Activated T-cell treated with anti-CD3 and anti-CD28 coated beads for 1 hour (primary cell): ENCODE measurements at regions not wholly inside any gene's neighbourhood (a gene's known extent, or its start where the extent isn't known, plus 50 kb on each side); places are given as distances from the start of the nearest gene placed in this dataset.
"Not testable (repeated sequence)": the region's sequence is repeated elsewhere in the genome, so short reads cannot be mapped to it uniquely, and the experiment has no call there.

ENCODE experiments used
- DNase-seq: peaks from one replicate; pipeline ENCODE4 v3.0.0-alpha.2; 2020; ENCODE audit warnings: low read depth

DNA sequence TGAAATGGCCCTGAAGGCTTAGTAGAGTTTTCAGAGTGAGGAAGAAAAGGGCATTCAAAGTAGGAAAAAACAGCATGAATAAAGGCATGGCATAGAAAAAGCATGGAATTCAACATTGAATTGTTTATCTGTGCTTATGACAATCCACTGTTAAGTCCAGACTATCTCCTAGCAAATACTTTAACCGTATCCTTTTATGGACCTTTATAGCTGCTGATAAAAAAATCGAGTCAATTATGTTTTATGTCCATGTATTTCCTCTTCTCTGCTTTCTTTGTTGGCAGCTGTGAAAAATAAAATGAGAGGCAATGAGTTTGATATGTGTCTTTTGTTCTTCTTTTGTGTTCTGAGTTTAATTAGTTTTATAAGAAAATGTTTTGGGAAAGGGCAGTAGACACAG, 70.4 kb downstream of the TDRD15 start:
- DNase-seq, result no peak

DNA sequence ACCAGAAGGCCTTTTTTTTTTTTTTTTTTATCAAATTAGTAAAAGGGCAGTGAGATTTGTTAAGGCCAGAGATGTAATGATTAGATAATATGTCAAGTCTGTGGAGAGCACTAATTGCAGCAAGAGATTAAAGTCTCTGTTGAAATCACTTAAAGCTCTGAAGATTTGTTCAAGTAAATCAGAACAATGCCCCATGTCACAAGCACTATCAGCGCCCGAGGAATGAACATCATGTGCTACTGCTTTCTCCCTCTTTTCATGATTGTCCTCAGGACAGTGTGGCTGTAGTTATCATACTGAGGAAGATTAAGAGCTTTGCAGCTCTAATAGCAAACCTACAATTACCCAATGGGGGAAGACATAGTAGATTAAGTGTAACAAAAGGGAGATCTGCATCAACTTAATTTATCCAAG, 71.1 kb downstream of the TDRD15 start:
- no peak for DNase-seq

DNA sequence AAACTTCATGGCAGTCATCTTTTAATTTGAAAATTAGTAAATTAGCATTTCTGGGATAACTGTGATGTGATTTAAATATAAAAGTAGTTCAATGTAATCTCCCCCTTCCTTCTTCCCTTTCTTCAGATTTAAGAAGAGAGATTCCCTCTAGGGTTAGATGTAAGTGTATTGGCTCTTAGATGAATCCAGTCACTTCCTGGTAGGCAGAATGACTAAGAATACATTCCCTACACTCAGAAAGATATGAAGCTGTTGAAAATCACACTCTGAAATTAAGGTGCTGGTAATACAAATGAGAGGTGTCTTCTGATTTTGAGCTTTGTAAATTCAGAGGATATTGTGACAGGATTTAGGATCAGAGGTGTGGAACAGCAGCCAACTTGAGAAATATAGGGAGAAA, 71.6 kb downstream of the TDRD15 start:
- no peak for DNase-seq

GRCh38 chr2:21198637-21199036, 74.9 kb downstream of the TDRD15 start:
- no peak for DNase-seq

- no peak for DNase-seq
These were observed 80.2 kb downstream of the TDRD15 start for GRCh38 chr2:21203976-21204375.

GRCh38 chr2:21214085-21214484, 90.3 kb downstream of the TDRD15 start:
- not testable (repeated sequence) for DNase-seq

DNA sequence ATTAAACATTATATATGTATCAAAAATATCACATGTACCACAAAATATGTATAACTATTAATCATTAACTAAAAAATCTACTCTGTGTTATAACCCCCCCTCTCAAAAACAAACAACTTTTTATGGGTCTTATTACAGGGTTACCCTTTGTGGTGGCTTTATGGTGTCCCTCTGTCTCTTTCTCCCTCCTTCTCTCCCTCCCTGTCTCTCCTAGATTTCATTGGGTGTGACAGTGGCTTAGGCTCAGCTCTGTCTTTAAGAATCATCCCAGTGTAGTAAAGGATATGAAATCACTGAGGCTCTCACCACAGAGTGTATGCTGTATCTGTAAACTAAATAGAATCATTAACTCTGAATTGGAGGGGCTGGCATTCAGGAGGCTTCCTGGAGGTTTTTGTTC, 93.7 kb downstream of the TDRD15 start:
- DNase-seq, result no peak

DNA sequence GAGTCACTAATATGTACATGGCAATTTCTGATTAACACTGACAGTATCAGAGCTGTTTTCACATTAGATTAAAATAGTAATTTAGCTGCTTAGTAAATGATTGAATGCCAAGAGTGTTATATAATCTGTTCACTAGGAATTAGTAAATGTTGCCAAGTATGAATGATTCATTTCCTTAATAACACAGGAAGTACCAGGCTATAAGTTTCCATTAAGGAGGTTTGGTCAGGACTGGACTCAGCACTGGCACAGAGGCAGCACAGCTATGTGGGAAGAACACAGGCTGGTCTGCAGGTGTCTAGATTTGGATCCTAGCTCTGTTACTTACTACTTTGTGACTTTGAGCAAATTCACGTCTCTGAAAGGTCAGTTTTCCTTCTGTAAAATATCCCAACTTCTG, 97.2 kb downstream of the TDRD15 start:
- DNase-seq, result no peak

DNA sequence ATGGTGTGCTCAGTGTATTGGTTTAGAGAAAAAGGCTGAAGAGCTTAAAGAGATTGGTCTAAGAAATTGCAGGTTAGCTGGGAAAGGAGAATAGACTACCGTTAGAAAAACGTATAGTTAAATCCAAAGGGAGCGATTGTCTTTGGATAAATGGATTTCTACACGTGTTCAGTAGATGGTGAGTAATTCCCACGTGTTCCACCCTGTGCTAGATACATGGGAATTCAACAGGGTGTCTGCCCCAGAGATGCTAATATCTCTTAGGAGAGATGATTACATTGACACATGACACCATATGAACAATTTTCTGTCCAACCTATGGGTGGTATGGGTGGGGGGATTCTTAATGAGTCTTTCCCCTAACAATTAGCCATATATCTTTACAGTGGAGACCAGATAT, 99.8 kb downstream of the TDRD15 start:
- no peak for DNase-seq

- DNase-seq, result no peak
These were observed 104.5 kb downstream of the TDRD15 start for GRCh38 chr2:21228041-21228895.

DNA sequence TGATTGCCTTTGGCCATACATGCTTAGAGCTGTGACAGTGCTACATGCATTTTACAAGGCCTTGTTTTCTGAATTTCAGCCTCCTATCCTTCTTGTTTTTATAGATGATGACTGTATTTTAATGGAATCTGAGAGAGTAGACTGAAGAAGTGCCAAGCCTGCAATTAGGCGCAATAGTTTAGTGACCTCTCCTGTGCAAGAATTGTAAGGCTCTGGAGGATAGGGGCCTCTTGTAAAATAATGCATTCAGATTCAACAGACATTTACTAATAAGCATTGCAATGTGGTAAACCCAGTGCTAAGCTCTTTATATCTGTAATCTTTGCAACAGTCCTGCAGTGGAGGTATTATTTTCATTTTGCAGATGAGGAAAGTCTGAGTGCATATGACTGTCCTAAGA, 105.5 kb downstream of the TDRD15 start:
- DNase-seq, result no peak

- DNase-seq, result no peak
These were observed 106.4 kb downstream of the TDRD15 start for GRCh38 chr2:21230140-21230539.

DNA sequence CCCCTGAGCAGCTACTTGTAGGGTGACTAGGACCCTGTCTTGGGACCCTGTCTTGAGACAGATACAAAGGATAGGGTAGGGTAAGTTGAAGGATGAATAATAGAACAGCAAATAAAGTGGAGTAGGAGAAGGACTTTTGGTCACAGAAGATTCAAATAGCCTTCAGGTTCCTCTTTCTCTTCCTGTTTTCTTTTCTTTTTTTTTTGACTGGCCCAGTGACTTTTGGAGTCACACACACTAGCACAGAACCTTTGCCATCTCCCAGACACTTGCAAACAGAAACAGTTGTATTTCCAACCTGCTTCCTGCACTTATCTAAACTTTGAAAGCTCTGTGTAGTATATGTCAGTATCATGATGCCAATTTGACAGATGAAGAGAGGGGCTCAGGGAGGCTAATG, 108.2 kb downstream of the TDRD15 start:
- DNase-seq, result no peak

DNA sequence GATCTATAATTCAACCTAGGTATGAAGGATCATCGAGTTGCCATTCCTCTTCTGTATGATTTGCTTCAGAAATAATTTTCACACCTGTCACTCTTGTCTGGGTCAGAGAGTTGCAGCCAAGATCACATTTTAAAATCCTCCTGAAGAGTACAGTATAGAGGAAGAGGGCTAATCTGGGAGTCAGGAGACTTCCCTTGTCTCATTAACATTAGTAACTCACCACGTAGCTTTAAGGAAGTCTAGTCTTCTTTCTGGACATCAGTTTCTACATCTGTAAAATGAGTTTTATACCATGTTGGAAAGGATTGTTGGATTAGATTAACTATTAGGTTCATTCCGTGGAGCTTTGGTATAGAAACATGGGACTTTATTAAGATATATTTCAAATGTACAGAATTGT, 109.4 kb downstream of the TDRD15 start:
- DNase-seq, result no peak

GRCh38 chr2:21234001-21234400, 110.2 kb downstream of the TDRD15 start:
- no peak for DNase-seq

GRCh38 chr2:21234464-21235120, 110.8 kb downstream of the TDRD15 start:
- DNase-seq, result no peak

DNA sequence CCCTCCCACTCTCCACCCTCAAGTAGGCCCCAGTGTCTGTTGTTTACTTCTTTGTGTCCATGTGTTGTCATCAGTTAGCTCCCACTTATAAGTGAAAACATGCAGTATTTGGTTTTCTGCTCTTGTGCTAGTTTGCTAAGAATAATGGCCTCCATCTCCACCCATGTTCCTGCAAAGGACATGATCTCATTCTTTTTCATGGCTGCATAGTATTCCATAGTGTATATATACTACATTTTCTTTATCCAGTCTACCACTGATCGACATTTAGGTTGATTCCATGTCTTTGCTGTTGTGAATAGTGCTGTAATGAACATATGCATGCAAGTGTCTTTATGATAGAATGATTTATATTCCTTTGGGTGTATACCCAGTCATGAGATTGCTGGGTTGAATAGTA, 116.0 kb downstream of the TDRD15 start:
- DNase-seq, result not testable (repeated sequence)

- DNase-seq, result no peak
These were observed 120.4 kb downstream of the TDRD15 start for GRCh38 chr2:21244161-21244560.

- no peak for DNase-seq
These were observed 121.8 kb downstream of the TDRD15 start for GRCh38 chr2:21245565-21245964.

GRCh38 chr2:21249367-21249766, 125.6 kb downstream of the TDRD15 start:
- DNase-seq, result no peak

GRCh38 chr2:21250673-21251072, 126.9 kb downstream of the TDRD15 start:
- no peak for DNase-seq

DNA sequence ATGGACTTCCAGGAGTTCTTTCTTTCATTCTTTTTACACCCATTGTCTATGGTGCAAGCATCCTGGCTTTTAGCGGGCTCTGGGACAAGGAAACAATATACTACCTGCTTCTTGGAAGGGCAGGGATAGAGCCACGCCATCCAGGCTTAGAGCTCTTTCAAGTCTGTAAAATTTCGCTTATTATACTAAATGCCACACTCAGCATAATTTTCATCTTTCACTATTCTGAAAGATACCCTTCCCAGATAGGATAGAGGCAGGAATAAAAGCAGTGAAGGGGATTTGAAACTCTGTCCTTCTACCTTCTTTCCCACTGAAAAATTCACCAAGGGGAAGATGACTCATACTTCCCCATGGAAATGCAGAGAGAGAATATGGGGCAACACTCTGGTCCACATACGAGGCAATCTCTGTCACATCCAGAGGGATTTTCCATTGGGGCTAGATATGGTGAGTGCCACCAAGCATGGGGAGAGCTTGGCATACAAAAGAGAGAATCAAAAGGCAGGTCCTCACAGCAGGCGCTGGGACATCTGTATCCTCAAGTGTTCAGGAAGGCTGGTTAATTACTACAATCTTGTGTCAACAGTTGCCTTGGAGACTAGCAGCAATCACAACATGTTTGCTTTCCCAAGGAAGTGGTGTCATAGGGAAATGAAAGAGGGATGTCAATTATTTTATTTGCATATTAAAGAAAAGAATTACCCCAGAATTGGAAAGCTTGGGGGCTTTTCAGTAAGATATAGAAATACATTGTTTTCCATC, 127.6 kb downstream of the TDRD15 start:
- no peak for DNase-seq
